G401 (cell line): ENCODE measurements at regions not wholly inside any gene's neighbourhood (a gene's known extent, or its start where the extent isn't known, plus 50 kb on each side); places are given as distances from the start of the nearest gene placed in this dataset.
"Not testable (repeated sequence)": the region's sequence is repeated elsewhere in the genome, so short reads cannot be mapped to it uniquely, and the experiment has no call there.

Experiments used
- DNase-seq: peaks from one replicate; pipeline ENCODE4 v3.0.0-alpha.2; 2015; ENCODE audit warnings: low spot score
- in situ Hi-C: cut with HindIII; loops from 2 replicates; pipeline ENCODE4 v1.10.0; 2016; ENCODE audit warnings: low sequenced_read_pairs, mixed read lengths

DNA sequence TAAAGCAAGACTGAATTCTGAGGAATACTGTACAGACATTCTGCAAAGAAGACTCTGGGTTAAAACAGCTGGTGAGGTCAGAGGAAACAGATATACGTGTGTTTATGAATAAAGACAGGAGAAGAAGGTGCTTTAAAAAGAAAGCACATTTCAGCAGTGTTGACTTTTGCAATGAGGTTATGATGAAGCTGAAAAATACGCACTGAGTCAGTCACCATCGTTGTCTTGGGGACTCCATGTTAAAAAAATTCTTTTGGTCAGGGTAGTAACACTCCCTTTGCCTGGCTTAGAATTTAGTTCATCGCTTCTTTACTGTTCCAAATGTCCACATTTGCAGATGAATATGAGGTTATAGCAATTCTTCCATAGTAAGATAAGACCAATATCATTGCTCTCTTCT is 1049.0 kb downstream of the TSN start:
- in situ Hi-C loops, result no loop called here
- no peak for DNase-seq

DNA sequence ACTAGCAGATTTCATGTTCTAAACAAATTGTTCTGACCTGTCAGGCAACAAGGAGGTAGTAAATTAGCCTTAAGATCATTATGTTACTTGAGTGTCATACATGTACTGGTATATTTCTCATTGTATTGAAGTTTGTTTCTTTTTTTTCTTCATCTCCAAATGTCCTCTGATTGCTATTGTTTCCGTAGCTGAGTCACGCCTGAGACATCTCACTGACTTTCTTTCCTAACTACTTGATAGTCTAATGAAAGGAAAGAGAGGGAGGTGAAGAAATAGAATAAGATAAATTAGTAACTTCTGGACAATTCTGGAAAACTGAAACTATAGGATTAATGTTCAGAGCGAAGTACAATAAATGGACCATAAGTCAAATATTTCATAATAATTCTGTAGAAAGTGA is 1049.9 kb downstream of the TSN start:
- in situ Hi-C loops, result no loop called here
- DNase-seq, result no peak

DNA sequence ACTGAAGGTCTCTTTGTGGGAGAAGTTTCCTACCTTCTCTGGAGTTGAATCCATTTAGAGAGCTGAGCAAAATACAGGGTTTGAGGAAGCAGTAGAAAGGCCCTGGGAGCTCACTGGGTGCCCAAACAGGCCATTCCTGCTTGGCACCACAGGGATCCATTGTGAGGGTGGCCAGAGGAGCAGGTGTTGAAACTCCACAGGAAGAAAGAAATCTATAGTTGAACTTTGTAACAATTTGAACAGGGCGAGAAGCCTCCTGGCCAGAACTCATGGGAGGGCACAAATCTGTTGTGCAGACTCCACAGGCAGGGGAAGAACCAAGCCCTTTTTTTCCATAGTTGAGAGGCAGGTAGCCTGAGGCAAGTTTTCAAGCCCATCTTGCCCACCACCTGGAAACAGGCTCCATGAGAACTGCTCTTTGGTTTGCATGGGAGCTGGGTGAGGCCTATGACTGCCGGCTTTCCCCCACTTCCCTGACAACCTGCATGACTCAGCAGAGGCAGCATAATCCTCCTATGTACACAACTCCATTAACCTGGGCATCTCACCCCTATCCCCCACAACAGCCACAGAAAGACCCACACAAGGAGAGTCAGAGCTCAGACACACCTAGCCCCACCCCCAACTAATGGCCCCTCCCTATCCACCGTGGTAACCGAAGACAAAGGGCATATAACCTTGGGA is 1053.0 kb downstream of the TSN start:
- no peak for DNase-seq
- in situ Hi-C loops, result no loop called here

DNA sequence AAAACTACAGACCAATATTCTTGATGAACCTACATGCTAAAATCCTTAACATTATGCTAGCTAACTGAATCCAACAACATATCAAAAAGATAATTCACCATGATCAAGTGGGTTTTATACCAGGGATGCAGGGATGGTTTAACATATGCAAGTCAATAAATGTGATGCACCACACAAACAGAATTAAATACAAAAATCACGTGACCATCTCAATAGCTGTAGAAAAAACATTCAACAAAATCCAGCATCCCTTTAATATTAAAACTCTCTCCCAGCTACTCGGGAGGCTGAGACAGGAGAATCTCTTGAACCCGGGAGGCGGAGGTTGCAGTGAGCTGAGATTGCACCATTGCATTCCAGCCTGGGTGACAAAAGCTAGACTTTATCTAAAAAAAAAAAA is 1056.8 kb downstream of the TSN start:
- in situ Hi-C loops, result not testable (repeated sequence)

DNA sequence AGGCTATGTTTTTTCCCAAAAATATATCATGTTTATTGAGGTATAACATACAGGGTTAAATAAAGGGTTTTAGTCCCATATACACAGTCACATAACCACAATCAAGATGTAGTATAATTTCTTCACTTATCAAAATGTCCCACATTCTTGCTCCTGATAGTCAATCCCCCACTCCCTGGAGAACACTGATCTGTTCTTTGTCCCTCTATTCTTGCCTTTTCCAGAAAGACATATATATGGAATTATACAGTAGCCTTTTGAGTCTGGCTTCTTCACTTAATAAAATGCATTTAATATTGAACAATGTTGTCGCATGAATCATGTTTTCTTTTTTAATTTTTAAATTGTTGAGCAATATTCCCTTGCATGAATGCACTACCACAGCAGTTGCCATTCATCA is 1059.7 kb downstream of the TSN start:
- DNase-seq, result no peak
- in situ Hi-C loops, result no loop called here

More for the DNA sequence above, 1056.8 kb downstream of the TSN start:
- DNase-seq, result not testable (repeated sequence)

DNA sequence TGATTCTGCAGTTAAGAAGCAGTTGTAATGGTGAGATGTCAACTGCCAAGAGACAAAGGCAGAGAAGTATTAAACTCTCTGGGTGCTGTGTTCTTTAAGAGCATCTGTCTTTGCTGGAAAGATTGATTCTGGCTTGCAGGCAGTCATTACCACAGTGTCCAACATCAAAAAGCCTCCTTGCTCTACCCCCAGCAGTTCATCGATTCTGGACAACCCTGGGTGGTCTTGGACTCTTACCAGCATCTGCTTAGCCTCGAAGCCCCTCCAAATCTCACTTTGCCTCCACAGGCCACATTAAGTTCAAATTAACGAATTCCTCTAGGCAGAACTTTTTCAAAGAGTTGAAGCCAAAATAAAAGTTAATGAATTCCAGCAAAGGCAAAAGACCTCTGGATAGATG is 1061.4 kb downstream of the TSN start:
- no peak for DNase-seq
- in situ Hi-C loops, result no loop called here

DNA sequence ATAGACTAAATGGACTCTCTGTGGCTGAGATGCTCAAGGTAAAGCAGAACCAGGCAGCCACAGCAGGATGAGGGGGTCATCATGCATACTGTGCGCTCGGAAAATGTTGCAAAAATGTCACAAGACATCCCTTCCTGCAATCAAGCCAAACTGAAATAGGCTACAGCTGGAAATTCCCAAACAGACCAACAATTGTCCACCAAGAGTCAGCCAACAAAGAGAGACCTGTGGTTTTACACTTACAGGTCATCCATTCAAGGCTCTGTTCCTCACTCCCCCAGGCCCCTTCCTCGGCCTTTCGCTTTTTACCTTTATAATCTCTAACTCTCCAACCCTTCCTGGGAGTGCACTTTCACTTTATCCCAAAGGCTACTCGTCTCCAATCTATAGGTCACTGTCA is 1066.9 kb downstream of the TSN start:
- in situ Hi-C loops, result no loop called here
- no peak for DNase-seq

DNA sequence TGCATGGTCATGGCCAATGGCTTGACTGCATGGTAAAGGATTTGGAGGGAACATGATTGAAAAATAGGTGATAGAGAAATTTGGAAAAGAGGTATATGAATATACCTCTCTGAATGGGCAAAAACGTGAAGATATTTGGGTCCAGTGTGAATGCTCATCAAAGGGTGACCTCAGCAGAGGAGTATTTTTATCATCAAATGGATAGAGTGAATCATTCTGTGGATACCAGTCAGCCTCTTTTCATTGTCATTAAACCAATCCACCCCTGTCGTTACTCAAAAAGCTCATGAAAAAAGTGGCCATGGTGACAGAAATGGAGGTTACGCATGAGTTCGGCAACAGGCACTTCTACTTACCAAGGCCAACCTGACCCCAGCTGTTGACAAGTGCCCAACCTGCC is 1074.7 kb downstream of the TSN start:
- in situ Hi-C loops, result no loop called here
- DNase-seq, result no peak

DNA sequence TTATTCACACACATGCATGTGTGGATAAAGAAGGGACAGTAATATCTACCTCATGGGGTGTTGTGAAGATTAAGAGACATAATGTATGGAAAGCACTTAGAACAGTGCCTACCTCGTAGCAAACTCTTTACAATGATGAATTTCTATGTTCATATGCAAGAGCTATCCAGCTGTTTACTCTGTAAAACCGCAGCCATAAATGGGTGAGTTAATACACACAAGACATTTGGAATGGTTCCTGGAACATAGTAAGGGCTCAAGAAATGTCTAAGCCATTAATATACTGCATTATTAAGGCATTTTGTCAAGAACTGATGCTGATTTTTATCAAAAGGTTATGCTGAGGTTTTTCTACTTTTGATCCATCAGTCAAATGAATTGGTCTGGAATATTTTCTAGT is 1076.2 kb downstream of the TSN start:
- no peak for DNase-seq
- in situ Hi-C loops, result no loop called here

DNA sequence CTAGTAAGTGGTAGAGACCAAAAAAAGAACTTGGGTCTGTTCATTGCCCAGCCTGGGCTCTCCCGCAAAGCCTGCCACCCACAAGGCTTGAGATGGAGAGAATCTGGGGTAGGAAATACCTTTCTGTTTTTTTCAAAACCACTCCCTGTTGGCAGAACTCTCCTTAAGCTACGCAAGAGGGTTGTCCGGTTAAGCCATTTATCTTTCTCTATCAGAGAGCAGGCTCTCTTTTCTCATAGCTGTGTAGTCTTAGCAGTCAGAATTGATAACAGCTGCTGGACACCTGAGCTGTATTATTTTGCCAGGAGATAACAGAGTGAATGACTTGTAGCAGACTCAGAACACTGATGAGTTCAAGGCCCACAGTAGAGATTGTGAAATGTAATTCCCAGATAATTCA is 1088.1 kb downstream of the TSN start:
- in situ Hi-C loops, result no loop called here
- no peak for DNase-seq

DNA sequence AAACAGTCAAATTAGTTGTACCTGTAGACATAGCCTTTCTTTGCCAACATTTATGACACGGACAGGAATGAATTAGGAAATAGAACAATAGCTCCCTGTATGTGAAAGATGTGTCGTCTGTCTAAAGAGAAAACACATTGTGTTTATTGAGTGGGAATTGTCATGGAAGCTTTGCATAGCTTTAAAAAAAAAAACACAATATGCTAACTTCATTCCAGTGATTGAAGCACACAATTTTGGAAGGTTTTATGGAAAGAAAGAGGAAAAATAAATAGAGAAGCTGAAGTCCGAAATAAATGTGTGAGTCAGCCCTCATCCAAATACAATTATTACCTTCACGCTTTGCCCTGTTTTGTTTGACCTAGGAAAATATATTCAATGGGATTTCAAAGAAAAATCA is 1095.7 kb downstream of the TSN start:
- in situ Hi-C loops, result no loop called here
- DNase-seq, result no peak

DNA sequence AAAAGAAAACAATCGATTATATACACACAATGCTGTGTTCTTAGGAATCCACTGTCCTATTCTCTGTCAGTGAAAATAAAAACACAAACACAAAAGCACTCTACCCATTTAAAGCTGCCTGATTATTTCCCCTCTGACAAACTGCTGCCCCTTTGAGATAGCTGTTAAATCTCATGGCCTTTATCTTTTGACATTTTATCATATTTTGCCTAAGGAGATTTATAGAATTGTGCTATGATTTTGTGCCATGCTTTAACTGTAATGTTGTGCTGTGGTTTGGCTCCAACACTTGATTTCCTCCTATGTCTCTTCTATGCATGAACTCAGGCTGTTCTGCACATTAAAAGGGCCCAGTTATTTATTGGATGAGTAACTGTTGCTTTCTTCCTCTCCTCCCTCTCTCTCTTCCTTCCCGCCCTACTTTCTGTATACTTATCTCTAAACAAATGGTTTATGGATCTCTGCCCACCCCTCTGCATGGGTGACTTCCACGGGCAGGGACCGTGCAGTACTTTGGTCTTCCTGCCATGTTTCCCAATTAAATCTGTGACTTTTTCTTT is 1096.6 kb downstream of the TSN start:
- in situ Hi-C loops, result no loop called here
- DNase-seq, result no peak

DNA sequence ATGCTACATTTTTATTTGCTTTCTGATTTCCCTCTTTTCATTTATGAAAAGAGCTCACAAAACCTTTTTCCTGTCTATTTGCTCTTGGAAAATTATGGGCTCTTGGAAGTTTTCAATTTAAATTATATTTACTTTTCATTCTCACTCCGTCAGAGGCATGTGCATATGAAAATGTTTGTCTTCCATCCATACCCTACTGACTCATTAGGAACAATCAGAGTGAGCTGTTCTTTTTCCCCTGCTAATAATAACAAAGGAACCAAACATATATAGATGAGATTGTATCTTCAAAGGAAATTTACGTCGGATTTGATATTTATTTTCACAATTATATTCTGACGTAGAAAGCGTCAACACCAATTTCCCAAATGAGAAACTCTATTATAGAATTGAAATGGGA is 1101.2 kb downstream of the TSN start:
- no peak for DNase-seq
- in situ Hi-C loops, result no loop called here

DNA sequence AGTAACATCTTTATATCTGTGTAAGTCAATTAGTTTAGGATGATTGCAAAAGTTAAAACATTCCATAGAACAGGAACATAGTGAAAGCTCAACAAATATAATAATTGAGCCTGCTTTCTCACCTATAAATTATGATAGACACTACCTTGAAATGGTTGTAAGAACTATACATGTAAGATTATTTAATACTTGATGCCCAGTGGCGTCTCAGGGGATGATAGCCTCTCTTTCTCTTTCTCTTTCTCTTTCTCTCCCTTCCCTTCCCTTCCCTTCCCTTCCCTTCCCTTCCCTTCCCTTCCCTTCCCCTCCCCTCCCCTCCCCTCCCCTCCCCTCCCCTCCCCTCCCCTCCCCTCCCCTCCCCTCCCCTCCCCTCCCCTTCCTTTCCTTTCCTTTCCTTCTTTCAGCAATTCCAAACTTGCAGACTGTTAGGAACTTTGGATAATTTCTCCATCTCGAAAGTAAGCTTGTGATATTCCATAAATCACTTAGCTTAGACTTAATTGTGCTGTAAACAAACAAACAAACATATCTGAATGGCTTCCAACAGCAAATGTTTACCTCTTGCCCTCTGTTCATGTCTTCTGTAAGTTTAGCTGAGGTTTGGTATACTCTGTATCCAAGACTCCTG is 1102.7 kb downstream of the TSN start:
- in situ Hi-C loops, result no loop called here

DNA sequence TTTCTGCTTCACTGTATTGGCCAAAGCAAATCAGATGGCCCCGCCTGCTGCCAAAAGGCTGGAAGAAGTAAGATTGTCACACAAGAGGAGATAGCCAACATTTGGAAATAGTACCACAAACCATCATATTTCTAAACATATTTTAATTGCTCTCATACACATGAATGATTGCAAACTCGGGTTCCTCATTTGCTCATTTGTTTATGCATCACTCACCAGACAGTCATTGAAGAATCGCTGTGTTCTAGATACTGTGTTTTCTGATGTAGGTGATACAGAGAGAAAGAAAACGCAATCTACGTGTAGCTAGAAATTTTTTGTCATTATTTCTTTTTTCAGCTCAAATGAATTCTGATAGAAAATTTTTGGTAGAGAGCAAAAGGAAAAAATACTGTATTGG is 1103.4 kb downstream of the TSN start:
- no peak for DNase-seq
- in situ Hi-C loops, result no loop called here

More for the DNA sequence above, 1102.7 kb downstream of the TSN start:
- no peak for DNase-seq

DNA sequence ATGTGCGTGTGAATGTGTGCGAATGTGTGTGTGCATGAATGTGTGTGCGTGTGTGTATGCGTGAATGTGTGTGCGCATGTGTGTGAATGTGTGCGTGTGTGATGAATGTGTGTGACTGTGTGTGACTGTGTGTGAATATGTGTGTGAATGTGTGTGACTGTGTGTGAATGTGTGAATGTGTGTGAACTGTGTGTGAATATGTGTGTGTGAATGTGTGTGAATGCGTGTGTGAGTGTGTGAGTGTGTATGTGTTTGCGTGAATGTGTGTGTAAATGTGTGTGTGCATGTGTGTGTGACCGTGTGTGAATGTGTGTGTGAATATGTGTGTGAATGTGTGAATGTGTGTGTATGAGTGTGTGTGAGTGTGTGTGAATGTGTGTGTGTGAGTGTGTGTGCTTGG is 1103.8 kb downstream of the TSN start:
- DNase-seq, result no peak
- in situ Hi-C loops, result no loop called here

DNA sequence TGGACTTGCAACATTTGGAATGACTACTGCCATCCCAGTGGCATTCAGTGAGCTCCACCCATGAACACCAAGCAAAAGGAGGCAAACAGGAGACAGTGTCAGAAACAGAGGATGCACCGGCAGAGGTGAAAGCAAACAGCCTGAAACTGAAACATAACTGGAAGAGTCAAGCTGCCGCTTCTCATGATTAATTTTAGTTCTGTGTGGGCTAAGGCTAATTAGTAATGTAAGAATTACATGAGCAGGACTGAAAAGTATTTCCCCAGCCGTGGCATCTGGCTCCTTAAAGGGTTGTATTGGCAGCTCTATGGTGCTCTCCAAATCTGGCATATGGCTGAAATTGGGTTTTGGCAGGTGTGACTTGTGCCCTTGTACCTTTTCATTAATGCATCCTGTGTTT is 1108.1 kb downstream of the TSN start:
- in situ Hi-C loops, result no loop called here
- DNase-seq, result peak; percentile 20

DNA sequence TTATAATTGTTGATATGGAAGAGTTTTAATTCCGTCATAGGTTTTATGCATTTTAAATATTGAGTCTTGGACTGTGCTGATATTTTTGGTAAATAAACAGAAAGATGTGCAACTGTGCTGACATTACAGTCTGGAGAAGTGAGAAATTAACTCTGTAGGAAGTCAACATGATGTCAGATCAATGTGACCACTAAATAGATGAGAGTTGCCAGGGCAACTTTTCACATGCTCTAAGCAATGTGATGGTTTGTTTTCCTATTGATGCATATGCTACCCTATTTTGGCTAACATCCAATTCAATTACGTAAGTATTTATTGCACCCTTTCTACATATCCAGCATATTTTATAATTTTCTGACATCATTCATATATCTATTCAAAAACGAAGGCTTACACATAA is 1109.3 kb downstream of the TSN start:
- DNase-seq, result no peak
- in situ Hi-C loops, result no loop called here

DNA sequence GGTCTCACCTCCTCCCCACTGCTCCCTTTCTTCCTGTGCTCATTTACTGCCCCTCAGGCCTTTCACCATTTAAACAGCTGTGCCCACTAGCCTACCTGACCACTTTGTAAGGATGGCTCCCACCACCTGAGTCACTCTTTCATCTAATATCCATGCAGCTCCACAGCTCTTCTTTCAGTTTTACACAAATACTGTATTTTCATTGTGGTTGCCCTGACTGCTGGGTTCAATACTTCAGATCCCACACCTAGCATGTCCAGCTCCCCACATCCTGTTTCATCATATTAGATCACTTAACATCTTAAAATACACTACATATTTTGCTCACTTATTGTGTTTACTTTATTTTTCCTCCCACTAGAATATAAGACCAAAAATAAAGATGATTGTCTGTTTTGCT is 1110.6 kb downstream of the TSN start:
- no peak for DNase-seq
- in situ Hi-C loops, result no loop called here

DNA sequence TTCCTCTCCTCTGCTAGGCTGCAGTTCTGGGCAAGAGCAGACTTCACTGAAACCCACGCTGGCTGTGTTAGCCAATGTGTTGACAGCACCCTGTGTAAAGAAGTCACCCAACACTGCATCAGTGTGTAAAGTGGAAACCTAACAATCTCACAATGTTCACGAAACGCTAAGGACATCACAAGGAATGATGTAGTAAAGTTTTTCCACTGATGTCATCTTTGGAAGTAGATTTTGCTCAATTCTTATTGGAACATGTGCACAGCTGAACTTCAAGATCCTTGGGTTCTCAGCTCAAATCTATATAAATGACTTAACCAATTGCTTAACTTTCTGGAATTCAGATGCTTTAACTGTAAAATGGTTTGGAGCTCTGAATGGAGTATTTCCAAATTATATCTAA is 1112.5 kb downstream of the TSN start:
- in situ Hi-C loops, result no loop called here
- DNase-seq, result no peak

DNA sequence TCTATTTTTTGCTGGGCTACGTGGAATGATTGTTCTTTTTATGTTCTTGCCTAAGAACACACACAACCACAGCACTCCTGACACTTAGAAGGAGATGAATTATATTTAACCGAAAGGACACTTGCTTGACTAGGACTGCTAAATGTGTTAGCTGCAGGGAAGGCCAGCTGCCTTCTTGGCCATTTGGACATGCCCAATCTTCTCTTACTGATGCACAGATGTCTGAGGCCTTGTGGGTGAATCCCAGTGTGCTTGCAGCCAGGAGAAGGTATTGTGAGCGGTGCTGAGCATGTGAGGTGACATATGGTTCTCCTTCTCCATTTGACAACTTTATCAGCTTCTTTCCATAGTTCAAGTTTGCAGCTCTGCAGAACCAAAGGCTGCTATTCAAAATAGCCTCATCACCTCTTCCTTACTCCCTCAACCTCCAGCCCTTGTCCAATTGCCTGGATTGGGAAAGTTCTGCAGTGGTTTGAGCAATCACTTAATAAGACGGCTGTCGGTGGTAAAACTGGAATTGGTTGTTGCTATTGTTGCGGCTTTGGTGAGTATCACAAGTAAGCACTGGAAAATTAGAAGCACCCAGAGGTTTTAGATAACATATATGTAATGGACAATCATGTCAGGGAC is 1113.3 kb downstream of the TSN start:
- DNase-seq, result no peak
- in situ Hi-C loops, result no loop called here
